IPS-20b (cell line): ENCODE measurements at regions not wholly inside any gene's neighbourhood (a gene's known extent, or its start where the extent isn't known, plus 50 kb on each side); places are given as distances from the start of the nearest gene placed in this dataset.
"Not testable (repeated sequence)": the region's sequence is repeated elsewhere in the genome, so short reads cannot be mapped to it uniquely, and the experiment has no call there.

Experiments used
- H3K27ac ChIP-seq: one replicate; pipeline ENCODE4 v1.5.1; 2013; ENCODE audit warnings: low read length
- H3K27me3 ChIP-seq: 2 replicates; pipeline ENCODE4 v1.6.1; 2013; ENCODE audit warnings: mild to moderate bottlenecking, low read length, inconsistent platforms; ENCODE audit not compliant: insufficient read depth
- H3K36me3 ChIP-seq: 2 replicates; pipeline ENCODE4 v1.6.1; 2013; ENCODE audit warnings: low read depth, mild to moderate bottlenecking, inconsistent platforms, low read length, moderate library complexity; ENCODE audit not compliant: insufficient read depth
- H3K4me1 ChIP-seq: 2 replicates; pipeline ENCODE4 v1.6.1; 2013; ENCODE audit warnings: mild to moderate bottlenecking, control low read depth, inconsistent platforms, low read length, moderate library complexity; ENCODE audit not compliant: insufficient read depth
- H3K4me3 ChIP-seq: 2 replicates; pipeline ENCODE4 v1.5.1; 2013; ENCODE audit warnings: mild to moderate bottlenecking, low read length, inconsistent platforms
- H3K9ac ChIP-seq: 2 replicates; pipeline ENCODE4 v1.6.1; 2013; ENCODE audit warnings: low read depth, mild to moderate bottlenecking, inconsistent platforms, low read length, moderate library complexity
- H3K9me3 ChIP-seq: 2 replicates; pipeline ENCODE4 v1.6.1; 2013; ENCODE audit warnings: mild to moderate bottlenecking, low read depth, low read length, inconsistent platforms; ENCODE audit not compliant: insufficient read depth

DNA sequence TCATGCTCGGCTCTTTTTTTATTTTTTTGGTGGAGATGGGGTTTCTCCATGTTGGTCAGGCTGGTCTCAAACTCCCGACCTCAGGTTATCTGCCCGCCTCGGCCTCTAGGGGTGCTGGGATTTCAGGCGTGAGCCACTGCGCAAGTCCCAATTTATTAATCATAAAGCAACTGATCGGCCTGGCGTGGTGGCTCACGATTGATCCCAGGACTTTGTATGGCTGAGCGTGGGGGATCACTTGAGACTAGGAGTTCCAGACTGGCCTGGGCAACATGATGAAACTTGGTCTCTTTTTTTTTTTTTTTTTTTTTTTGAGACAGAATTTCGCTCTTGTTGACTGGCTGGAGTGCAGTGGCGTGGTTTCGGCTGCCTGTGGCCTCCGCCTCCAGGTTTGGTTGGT, 139.8 kb downstream of the GOLGA6L22 start:
- not testable (repeated sequence) for H3K4me3 ChIP-seq, H3K9me3 ChIP-seq, H3K9ac ChIP-seq, H3K27ac ChIP-seq, H3K4me1 ChIP-seq, H3K27me3 ChIP-seq, H3K36me3 ChIP-seq

- H3K27me3 ChIP-seq: not testable (repeated sequence)
Observed at GRCh38 chr15:22599526-22600320, 141.0 kb downstream of the GOLGA6L22 start.

GRCh38 chr15:22616976-22617375, 158.3 kb downstream of the GOLGA6L22 start:
- not testable (repeated sequence) for H3K36me3 ChIP-seq, H3K9ac ChIP-seq, H3K4me1 ChIP-seq, H3K4me3 ChIP-seq, H3K9me3 ChIP-seq, H3K27me3 ChIP-seq, H3K27ac ChIP-seq

More at GRCh38 chr15:22599526-22600320, 141.0 kb downstream of the GOLGA6L22 start:
- not testable (repeated sequence) for H3K4me1 ChIP-seq, H3K36me3 ChIP-seq, H3K9ac ChIP-seq, H3K27ac ChIP-seq, H3K4me3 ChIP-seq, H3K9me3 ChIP-seq

DNA sequence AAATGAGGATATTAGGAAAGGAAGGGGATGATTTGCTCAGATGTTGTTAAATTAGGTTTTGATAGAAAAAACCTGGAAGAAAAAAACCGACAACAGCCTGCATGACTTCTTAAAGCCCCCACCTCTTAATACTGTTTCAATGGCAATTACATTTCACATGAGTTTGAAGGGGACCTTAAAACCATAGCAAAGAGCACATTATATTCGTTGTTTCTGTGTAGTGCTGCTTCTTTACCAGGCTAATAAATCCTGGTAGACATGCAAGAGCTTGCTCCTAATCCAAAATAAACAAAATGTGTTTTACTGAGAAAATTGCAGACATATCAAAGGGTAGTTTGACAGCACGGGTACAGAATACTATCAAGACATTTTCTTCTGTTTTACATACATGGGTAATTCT, 154.7 kb upstream of the NIPA1 start:
- H3K27ac ChIP-seq, H3K9ac ChIP-seq, H3K4me3 ChIP-seq, H3K36me3 ChIP-seq, H3K27me3 ChIP-seq, H3K9me3 ChIP-seq, H3K4me1 ChIP-seq: not testable (repeated sequence)

DNA sequence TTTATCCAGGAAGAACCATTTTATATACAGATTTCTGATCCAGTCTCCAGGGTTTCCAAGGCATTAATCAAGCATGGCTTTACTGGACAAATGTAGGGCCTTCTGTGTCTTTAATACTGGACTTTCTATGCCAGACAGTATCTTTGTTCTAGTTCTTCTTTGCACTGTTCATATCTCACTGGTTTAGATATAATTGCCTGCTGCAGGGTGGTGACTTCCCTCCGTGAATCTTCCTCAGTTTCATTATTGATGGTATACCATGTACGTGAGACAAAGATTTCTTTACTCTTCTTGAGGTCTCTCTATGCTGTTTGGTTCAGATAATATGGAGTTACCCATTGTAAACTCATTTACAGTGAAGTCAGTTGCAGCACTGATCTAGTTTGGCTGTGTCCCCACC, 146.5 kb upstream of the NIPA1 start:
- H3K9ac ChIP-seq, H3K36me3 ChIP-seq, H3K9me3 ChIP-seq, H3K27me3 ChIP-seq, H3K4me1 ChIP-seq, H3K27ac ChIP-seq, H3K4me3 ChIP-seq: not testable (repeated sequence)

GRCh38 chr15:22649458-22649857, 137.0 kb upstream of the NIPA1 start:
- not testable (repeated sequence) for H3K4me3 ChIP-seq, H3K9ac ChIP-seq, H3K27ac ChIP-seq, H3K9me3 ChIP-seq, H3K27me3 ChIP-seq, H3K36me3 ChIP-seq, H3K4me1 ChIP-seq

- H3K36me3 ChIP-seq, H3K9ac ChIP-seq, H3K27ac ChIP-seq, H3K27me3 ChIP-seq, H3K4me1 ChIP-seq, H3K9me3 ChIP-seq, H3K4me3 ChIP-seq: not testable (repeated sequence)
Observed at GRCh38 chr15:22651179-22651578, 135.3 kb upstream of the NIPA1 start.

DNA sequence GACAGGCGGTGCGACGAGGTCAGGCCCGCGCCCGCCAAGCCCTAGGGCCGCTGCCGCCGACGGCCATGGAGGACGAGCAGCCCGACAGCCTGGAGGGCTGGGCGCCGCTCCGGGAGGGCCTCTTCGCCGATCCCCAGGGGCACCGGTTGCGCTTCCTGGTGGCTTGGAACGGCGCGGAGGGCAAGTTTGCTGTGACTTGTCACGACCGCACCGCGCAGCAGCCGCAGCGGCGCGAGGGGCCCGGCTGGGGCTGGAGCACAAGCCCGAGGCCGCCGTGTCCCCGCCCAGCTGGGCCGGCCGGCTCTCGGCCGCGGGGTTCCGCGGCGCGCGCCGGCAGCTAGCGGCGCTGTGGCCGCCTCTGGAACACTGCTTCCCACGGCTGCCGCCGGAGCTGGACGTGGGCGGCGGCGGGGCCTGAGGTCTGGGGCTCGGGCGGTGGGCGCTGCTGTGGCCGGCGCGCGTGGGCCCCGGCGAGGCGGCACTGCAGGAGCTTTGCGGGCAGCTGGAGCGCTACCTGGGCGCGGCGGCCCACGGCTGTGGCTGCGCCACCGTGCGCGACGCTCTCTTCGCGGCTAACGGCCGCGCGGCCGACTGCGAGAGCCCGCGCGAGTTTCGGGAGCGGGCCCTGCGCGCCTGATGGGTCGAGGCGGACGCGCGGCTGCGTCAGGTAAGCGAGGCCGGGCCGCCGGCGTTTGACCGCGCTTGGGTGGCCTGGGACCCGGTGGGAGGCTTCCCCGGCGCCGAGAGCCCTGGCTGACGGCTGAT, 122.0 kb upstream of the NIPA1 start:
- not testable (repeated sequence) for H3K9me3 ChIP-seq, H3K9ac ChIP-seq, H3K36me3 ChIP-seq, H3K4me1 ChIP-seq, H3K27ac ChIP-seq
- peaks cover 27% of the 10 kb centered on the region for H3K27me3 ChIP-seq
- H3K4me3 ChIP-seq: peak overlapping the region; percentile 50; the same call in 1 of the 2 replicates

- not testable (repeated sequence) for H3K9ac ChIP-seq, H3K4me1 ChIP-seq, H3K9me3 ChIP-seq, H3K36me3 ChIP-seq, H3K27ac ChIP-seq
- Histone ChIP-seq H3K27me3 (peaks cover 27% of the 10 kb centered on the region), H3K4me3 (peak overlapping the region; percentile 50; the same call in 1 of the 2 replicates)
Observed at GRCh38 chr15:22665059-22665702, 121.3 kb upstream of the NIPA1 start.

- H3K36me3 ChIP-seq, H3K4me3 ChIP-seq, H3K27ac ChIP-seq, H3K9ac ChIP-seq, H3K9me3 ChIP-seq, H3K4me1 ChIP-seq: not testable (repeated sequence)
- H3K27me3 ChIP-seq: peaks cover 27% of the 10 kb centered on the region
Observed at GRCh38 chr15:22665711-22666110, 120.7 kb upstream of the NIPA1 start.

- H3K4me3 ChIP-seq, H3K9me3 ChIP-seq, H3K27ac ChIP-seq, H3K9ac ChIP-seq, H3K27me3 ChIP-seq, H3K4me1 ChIP-seq, H3K36me3 ChIP-seq: not testable (repeated sequence)
Observed at GRCh38 chr15:22684786-22685185, 101.7 kb upstream of the NIPA1 start.

DNA sequence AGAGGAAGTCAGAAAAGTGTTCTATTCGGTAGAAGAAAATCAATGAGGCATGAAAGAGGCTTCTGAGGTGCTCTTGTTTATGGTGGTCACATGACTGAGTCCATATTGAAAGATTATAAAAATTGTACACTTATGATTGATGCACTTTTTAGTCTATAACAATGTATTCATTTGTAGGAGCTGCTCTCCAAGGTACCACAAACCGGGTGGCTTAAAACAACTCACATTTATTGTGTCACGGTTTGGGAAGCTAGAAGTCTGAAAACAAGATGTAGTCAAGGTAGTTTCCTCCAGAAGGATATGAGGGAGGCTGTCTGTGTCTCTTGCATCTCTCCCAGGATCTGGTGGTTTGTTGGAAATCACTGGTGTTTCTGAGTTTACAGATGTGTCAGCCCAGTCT, 86.6 kb upstream of the NIPA1 start:
- not testable (repeated sequence) for H3K9ac ChIP-seq, H3K36me3 ChIP-seq, H3K4me3 ChIP-seq

More for the DNA sequence above, 86.6 kb upstream of the NIPA1 start:
- H3K27me3 ChIP-seq, H3K4me1 ChIP-seq, H3K27ac ChIP-seq, H3K9me3 ChIP-seq: not testable (repeated sequence)
